ENCODE measurements at regions not wholly inside any gene's neighbourhood (a gene's known extent, or its start where the extent isn't known, plus 50 kb on each side); places are given as distances from the start of the nearest gene placed in this dataset.

GRCh38 chr4:106676173-106676921, 307.8 kb upstream of the GIMD1 start:
- no peak overlapping the region for H3K27ac ChIP-seq (ENCODE audit: low read length)
- H3K9me3 ChIP-seq (replicated peaks; ENCODE audit: insufficient read depth, low read length) = no peaks in the 10 kb centered on the region
- no peaks in the 10 kb centered on the region for H3K79me2 ChIP-seq (ENCODE audit: low read length)
- TF ChIP-seq, protein P1, sequence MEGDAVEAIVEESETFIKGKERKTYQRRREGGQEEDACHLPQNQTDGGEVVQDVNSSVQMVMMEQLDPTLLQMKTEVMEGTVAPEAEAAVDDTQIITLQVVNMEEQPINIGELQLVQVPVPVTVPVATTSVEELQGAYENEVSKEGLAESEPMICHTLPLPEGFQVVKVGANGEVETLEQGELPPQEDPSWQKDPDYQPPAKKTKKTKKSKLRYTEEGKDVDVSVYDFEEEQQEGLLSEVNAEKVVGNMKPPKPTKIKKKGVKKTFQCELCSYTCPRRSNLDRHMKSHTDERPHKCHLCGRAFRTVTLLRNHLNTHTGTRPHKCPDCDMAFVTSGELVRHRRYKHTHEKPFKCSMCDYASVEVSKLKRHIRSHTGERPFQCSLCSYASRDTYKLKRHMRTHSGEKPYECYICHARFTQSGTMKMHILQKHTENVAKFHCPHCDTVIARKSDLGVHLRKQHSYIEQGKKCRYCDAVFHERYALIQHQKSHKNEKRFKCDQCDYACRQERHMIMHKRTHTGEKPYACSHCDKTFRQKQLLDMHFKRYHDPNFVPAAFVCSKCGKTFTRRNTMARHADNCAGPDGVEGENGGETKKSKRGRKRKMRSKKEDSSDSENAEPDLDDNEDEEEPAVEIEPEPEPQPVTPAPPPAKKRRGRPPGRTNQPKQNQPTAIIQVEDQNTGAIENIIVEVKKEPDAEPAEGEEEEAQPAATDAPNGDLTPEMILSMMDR (IDR thresholded peaks at IDR 0.05; ENCODE audit: low read length) = no peak
- TF ChIP-seq EZH2 (optimal IDR thresholded peaks at IDR 0.05; ENCODE audit: low read depth, low read length) = no peak
- no peak for TF ChIP-seq EZH2phosphoT487 (IDR thresholded peaks at IDR 0.05; ENCODE audit: low read length)
- H3K9me2 ChIP-seq (replicated peaks; ENCODE audit: insufficient read depth, low read length) = no peaks in the 10 kb centered on the region
- no peaks in the 10 kb centered on the region for H3K36me3 ChIP-seq (replicated peaks; ENCODE audit: insufficient read depth, low read length)
- no peak overlapping the region for H3K4me2 ChIP-seq (ENCODE audit: low read depth, low read length)
- H4K20me1 ChIP-seq (ENCODE audit: insufficient read depth, low read length) = no peaks in the 10 kb centered on the region
- no peak overlapping the region for H3K4me3 ChIP-seq (ENCODE audit: low read length)
- H2AFZ ChIP-seq (ENCODE audit: low read length) = no peak overlapping the region
- no peaks in the 10 kb centered on the region for H3F3A ChIP-seq (ENCODE audit: insufficient read depth, low read length)
- DNase-seq = no peak
- H3K27me3 ChIP-seq (replicated peaks; ENCODE audit: insufficient read depth, low read length) = no peaks in the 10 kb centered on the region
- no peak overlapping the region for H3K9ac ChIP-seq (ENCODE audit: low read length)
- no peaks in the 10 kb centered on the region for H3K4me1 ChIP-seq (ENCODE audit: low read length)

- Histone ChIP-seq H3K27me3 (replicated peaks; ENCODE audit: insufficient read depth, low read length) (no peaks in the 10 kb centered on the region), H3K9ac (ENCODE audit: low read length) (no peak overlapping the region), H3K9me2 (replicated peaks; ENCODE audit: insufficient read depth, low read length) (no peaks in the 10 kb centered on the region), H2AFZ (ENCODE audit: low read length) (no peak overlapping the region), H3K4me3 (ENCODE audit: low read length) (no peak overlapping the region), H3K36me3 (replicated peaks; ENCODE audit: insufficient read depth, low read length) (no peaks in the 10 kb centered on the region), H3F3A (ENCODE audit: insufficient read depth, low read length) (no peaks in the 10 kb centered on the region), H3K27ac (ENCODE audit: low read length) (no peak overlapping the region), H3K4me1 (ENCODE audit: low read length) (no peaks in the 10 kb centered on the region), H3K79me2 (ENCODE audit: low read length) (no peaks in the 10 kb centered on the region), H3K4me2 (ENCODE audit: low read depth, low read length) (no peak overlapping the region), H4K20me1 (ENCODE audit: insufficient read depth, low read length) (no peaks in the 10 kb centered on the region), H3K9me3 (replicated peaks; ENCODE audit: insufficient read depth, low read length) (no peaks in the 10 kb centered on the region)
- no peak for DNase-seq
- TF ChIP-seq EZH2phosphoT487 (IDR thresholded peaks at IDR 0.05; ENCODE audit: low read length) = no peak
- TF ChIP-seq, protein P1 (IDR thresholded peaks at IDR 0.05; ENCODE audit: low read length) = no peak
- TF ChIP-seq EZH2 (optimal IDR thresholded peaks at IDR 0.05; ENCODE audit: low read depth, low read length) = no peak
These were observed 303.1 kb upstream of the GIMD1 start for GRCh38 chr4:106671716-106672115.

- H3K27ac ChIP-seq (ENCODE audit: low read length) = no peak overlapping the region
- H3K36me3 ChIP-seq (replicated peaks; ENCODE audit: insufficient read depth, low read length) = no peaks in the 10 kb centered on the region
These were observed 302.4 kb upstream of the GIMD1 start for GRCh38 chr4:106670976-106671375.

More at GRCh38 chr4:106670976-106671375, 302.4 kb upstream of the GIMD1 start:
- Histone ChIP-seq H3K9me3 (replicated peaks; ENCODE audit: insufficient read depth, low read length) (no peaks in the 10 kb centered on the region), H3K9ac (ENCODE audit: low read length) (no peak overlapping the region), H4K20me1 (ENCODE audit: insufficient read depth, low read length) (no peaks in the 10 kb centered on the region), H3K4me1 (ENCODE audit: low read length) (no peaks in the 10 kb centered on the region), H3F3A (ENCODE audit: insufficient read depth, low read length) (no peaks in the 10 kb centered on the region), H3K9me2 (replicated peaks; ENCODE audit: insufficient read depth, low read length) (no peaks in the 10 kb centered on the region), H3K4me2 (ENCODE audit: low read depth, low read length) (no peak overlapping the region), H2AFZ (ENCODE audit: low read length) (no peak overlapping the region), H3K4me3 (ENCODE audit: low read length) (no peak overlapping the region), H3K79me2 (ENCODE audit: low read length) (no peaks in the 10 kb centered on the region), H3K27me3 (replicated peaks; ENCODE audit: insufficient read depth, low read length) (no peaks in the 10 kb centered on the region)
- TF ChIP-seq EZH2 (optimal IDR thresholded peaks at IDR 0.05; ENCODE audit: low read depth, low read length) (no peak), EZH2phosphoT487 (IDR thresholded peaks at IDR 0.05; ENCODE audit: low read length) (no peak)
- TF ChIP-seq, protein P1 (IDR thresholded peaks at IDR 0.05; ENCODE audit: low read length) = no peak
- no peak for DNase-seq

Data from MM.1S (cell line).